SU-DHL-6 (cell line): ENCODE measurements at regions not wholly inside any gene's neighbourhood (a gene's known extent, or its start where the extent isn't known, plus 50 kb on each side); places are given as distances from the start of the nearest gene placed in this dataset.

ENCODE experiments used
- H2AFZ ChIP-seq: fragments of 200-600 bp; sonication (generic); 2 replicates; pipeline ENCODE4 v1.6.1; 2014; ENCODE audit warnings: low read depth, mild to moderate bottlenecking, moderate library complexity, mixed read lengths, antibody characterized with exemption, low read length; ENCODE audit not compliant: severe bottlenecking
- H3F3A ChIP-seq: fragments of 200-600 bp; shearing (Covaris generic); 2 replicates; pipeline ENCODE4 v1.6.0; 2016; ENCODE audit warnings: antibody characterized with exemption, mild to moderate bottlenecking; ENCODE audit not compliant: insufficient read depth
- H3K27ac ChIP-seq: fragments of 200-600 bp; sonication (generic); 2 replicates; pipeline ENCODE4 v1.5.1; 2016; ENCODE audit warnings: low read depth, mild to moderate bottlenecking, low read length, moderate library complexity, mixed read lengths
- H3K27me3 ChIP-seq: fragments of 200-600 bp; sonication (generic), shearing (Covaris generic); 2 replicates; pipeline ENCODE4 v1.6.0; 2014; ENCODE audit warnings: mild to moderate bottlenecking, low read length
- H3K36me3 ChIP-seq: fragments of 200-600 bp; sonication (generic); 2 replicates; pipeline ENCODE4 v1.6.1; 2014; ENCODE audit warnings: mild to moderate bottlenecking, low read length, mixed read lengths
- H3K4me2 ChIP-seq: fragments of 300-600, 200-600 bp; shearing (Covaris generic), sonication (generic); 2 replicates; pipeline ENCODE4 v1.6.0; 2014; ENCODE audit warnings: low read length, low read depth, mild to moderate bottlenecking; ENCODE audit not compliant: poor library complexity, severe bottlenecking
- H3K4me3 ChIP-seq: fragments of 200-600 bp; sonication (generic); 2 replicates; pipeline ENCODE4 v1.5.1; 2014; ENCODE audit warnings: antibody characterized with exemption, low read length, mild to moderate bottlenecking, mixed read lengths; ENCODE audit not compliant: insufficient read depth, poor library complexity, severe bottlenecking
- H3K79me2 ChIP-seq: fragments of 200-600 bp; sonication (generic); 2 replicates; pipeline ENCODE4 v1.6.1; 2014; ENCODE audit warnings: mild to moderate bottlenecking, low read length, moderate library complexity; ENCODE audit not compliant: insufficient read depth
- H3K9ac ChIP-seq: fragments of 200-600 bp; sonication (generic); 2 replicates; pipeline ENCODE4 v1.7.0; 2014; ENCODE audit warnings: mild to moderate bottlenecking, low read length
- H3K9me2 ChIP-seq: fragments of 200-600 bp; sonication (generic); replicated peaks from 2 replicates; pipeline ENCODE4 v1.6.1; 2014; ENCODE audit warnings: low read length; ENCODE audit not compliant: insufficient read depth
- H3K9me3 ChIP-seq: fragments of 200-600 bp; sonication (generic); 2 replicates; pipeline ENCODE4 v1.6.1; 2014; ENCODE audit warnings: low read length, mixed read lengths; ENCODE audit not compliant: insufficient read depth
- H4K20me1 ChIP-seq: fragments of 200-600 bp; sonication (generic); 2 replicates; pipeline ENCODE4 v1.6.1; 2014; ENCODE audit warnings: low read depth, mild to moderate bottlenecking, antibody characterized with exemption, low read length, moderate library complexity, mixed read lengths
- CTCF ChIP-seq: fragments of 200-600 bp; sonication (generic); IDR thresholded peaks from one replicate; pipeline ENCODE4 v1.5.1; 2017; ENCODE audit warnings: antibody characterized with exemption, mild to moderate bottlenecking, low read length, moderate library complexity; ENCODE audit not compliant: insufficient read depth, poor library complexity, severe bottlenecking
- EZH2phosphoT487 ChIP-seq: fragments of 200-600 bp; sonication (generic), shearing (Covaris generic); conservative IDR thresholded peaks from 2 replicates; pipeline ENCODE4 v1.6.1; 2018; ENCODE audit warnings: mild to moderate bottlenecking, antibody characterized with exemption, low read length, moderate library complexity, mixed read lengths

DNA sequence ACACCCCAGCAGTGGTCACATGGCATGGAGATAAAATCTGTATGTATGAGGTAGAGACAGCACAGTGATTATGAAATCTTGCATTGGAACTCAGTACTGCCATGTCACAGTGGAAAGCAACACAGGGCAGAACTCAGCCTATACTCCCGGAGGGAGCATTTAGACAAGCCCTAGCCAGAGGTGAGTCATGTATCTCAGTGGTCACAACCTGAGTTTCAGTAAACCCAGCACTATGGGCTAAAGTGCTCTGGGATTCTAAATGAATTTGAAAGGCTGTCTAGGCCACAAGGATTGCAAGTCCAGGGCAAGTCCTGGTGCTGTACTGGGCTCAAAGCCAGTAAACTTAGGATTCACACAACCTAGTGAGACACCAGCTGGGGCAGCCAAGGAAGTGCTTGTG is 1717.1 kb upstream of the RAG2 start:
- no peaks in the 10 kb centered on the region for H3K27me3 ChIP-seq
- no peak overlapping the region for H3K27ac ChIP-seq
- no peak overlapping the region for H3K4me3 ChIP-seq
- H3F3A ChIP-seq, result no peaks in the 10 kb centered on the region
- no peaks in the 10 kb centered on the region for H3K9me2 ChIP-seq
- no peak for TF ChIP-seq EZH2phosphoT487
- no peaks in the 10 kb centered on the region for H3K9me3 ChIP-seq
- H4K20me1 ChIP-seq, result no peaks in the 10 kb centered on the region
- no peaks in the 10 kb centered on the region for H3K79me2 ChIP-seq
- no peak overlapping the region for H3K9ac ChIP-seq
- no peak overlapping the region for H3K4me2 ChIP-seq
- H2AFZ ChIP-seq, result no peak overlapping the region
- no peaks in the 10 kb centered on the region for H3K36me3 ChIP-seq

DNA sequence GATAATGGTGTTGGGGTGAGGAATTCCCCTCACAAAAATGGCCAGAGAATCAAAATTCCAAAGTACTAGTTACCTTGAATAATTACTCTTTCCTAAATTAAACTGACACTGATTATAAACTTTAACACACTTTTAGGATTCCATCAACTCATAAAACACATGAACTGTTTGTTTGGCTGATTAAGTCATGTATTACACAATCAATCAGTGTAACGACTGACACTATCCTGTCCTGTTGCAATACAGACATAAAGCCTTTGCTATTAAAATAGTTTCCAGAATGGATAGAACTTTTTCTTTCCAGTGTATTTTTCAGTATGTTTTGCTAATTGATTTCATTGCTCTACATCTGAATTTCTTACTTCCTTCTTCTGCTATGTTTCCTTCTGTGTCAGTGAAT is 1709.4 kb upstream of the RAG2 start:
- no peak overlapping the region for H3K27ac ChIP-seq
- no peaks in the 10 kb centered on the region for H3K36me3 ChIP-seq
- H3K9me2 ChIP-seq, result no peaks in the 10 kb centered on the region
- H3K4me3 ChIP-seq, result no peak overlapping the region
- no peaks in the 10 kb centered on the region for H4K20me1 ChIP-seq
- no peaks in the 10 kb centered on the region for H3K79me2 ChIP-seq
- H3K27me3 ChIP-seq, result no peaks in the 10 kb centered on the region
- no peak overlapping the region for H3K4me2 ChIP-seq
- TF ChIP-seq EZH2phosphoT487, result no peak
- TF ChIP-seq CTCF, result no peak
- no peaks in the 10 kb centered on the region for H3F3A ChIP-seq
- no peaks in the 10 kb centered on the region for H3K9me3 ChIP-seq
- no peak overlapping the region for H3K9ac ChIP-seq
- no peak overlapping the region for H2AFZ ChIP-seq

- Histone ChIP-seq H3K36me3 (no peaks in the 10 kb centered on the region), H3K79me2 (no peaks in the 10 kb centered on the region), H3K9ac (no peak overlapping the region), H3K9me3 (no peaks in the 10 kb centered on the region), H3K27me3 (no peaks in the 10 kb centered on the region), H3K27ac (no peak overlapping the region), H2AFZ (no peak overlapping the region), H3K4me3 (no peak overlapping the region), H3F3A (no peaks in the 10 kb centered on the region), H3K9me2 (no peaks in the 10 kb centered on the region), H4K20me1 (no peaks in the 10 kb centered on the region), H3K4me2 (no peak overlapping the region)
- TF ChIP-seq EZH2phosphoT487 (no peak), CTCF (no peak)
Observed at GRCh38 chr11:38305682-38306081, 1707.6 kb upstream of the RAG2 start.

DNA sequence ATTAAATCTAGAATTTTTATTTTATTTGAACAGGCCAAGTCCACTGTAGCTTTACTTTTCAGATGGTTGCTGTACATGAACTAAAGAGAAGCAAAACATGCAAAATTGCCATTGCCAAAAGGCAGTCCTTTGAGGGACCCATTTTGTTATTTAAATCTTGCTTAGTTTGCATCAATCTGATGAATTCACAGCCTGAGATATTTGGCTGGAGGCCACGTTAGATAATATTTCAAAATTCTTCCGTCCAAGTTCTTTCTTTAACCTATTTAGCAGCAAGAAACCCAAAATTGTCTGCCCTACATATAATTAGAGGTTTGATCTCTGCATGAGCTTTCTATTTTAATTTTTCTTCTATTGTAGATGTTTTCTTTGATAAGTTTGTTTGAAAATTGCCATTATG is 1706.9 kb upstream of the RAG2 start:
- no peak for TF ChIP-seq EZH2phosphoT487
- no peak for TF ChIP-seq CTCF
- Histone ChIP-seq H3K36me3 (no peaks in the 10 kb centered on the region), H3K4me2 (no peak overlapping the region), H3K27me3 (no peaks in the 10 kb centered on the region), H3K9me2 (no peaks in the 10 kb centered on the region), H3K4me3 (no peak overlapping the region), H4K20me1 (no peaks in the 10 kb centered on the region), H2AFZ (no peak overlapping the region), H3K27ac (no peak overlapping the region), H3K9ac (no peak overlapping the region), H3K9me3 (no peaks in the 10 kb centered on the region), H3F3A (no peaks in the 10 kb centered on the region), H3K79me2 (no peaks in the 10 kb centered on the region)
